COR-L47 (cell line): ENCODE measurements at regions not wholly inside any gene's neighbourhood (a gene's known extent, or its start where the extent isn't known, plus 50 kb on each side); places are given as distances from the start of the nearest gene placed in this dataset.
"Not testable (repeated sequence)": the region's sequence is repeated elsewhere in the genome, so short reads cannot be mapped to it uniquely, and the experiment has no call there.

Source experiments
- DNase-seq: peaks from one replicate; lab custom pipeline; 2025; lab: John Stamatoyannopoulos, UW

DNA sequence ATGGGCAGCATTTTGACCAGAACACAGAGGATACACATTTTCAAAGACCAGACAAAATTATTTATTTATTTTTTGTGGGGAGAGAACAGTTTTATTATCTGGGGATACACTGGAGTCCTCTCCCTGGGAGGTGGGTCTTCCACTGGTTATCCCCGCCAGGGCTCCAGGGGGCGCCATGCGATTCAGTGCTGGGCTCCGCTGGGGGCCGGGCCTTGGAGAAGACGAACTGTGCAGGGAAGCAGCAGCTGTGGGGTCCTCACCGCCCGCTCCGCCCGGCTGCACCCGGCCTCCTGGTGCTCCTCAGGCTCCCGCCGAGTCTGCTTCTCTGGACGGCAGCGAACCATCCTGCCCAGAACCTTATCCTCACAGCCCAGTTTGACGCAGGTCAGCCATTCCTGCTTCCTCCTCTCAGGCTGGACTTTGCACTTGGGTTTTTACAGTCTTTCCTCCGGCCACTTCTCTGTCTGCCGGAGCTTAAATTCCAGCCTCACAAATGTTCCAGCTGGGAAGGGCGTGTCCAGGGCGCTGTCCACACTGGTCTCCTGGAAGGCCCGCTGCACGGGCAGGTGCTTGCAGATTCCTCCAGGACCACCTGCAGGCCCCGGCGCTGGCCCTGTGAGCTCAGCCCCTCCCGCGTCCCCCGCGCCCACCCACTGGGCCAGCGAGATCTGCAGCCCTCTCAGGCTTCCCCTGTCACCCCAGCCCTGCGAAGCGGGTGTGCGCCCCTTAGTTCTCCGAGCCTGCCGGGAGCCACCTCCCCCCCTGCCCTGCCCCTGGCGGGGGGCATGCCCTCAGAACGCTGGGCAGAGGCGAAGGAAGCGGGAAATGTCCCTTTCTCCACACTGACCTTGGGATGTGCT lies 1830.0 kb upstream of the DEFB115 start:
- no peak for DNase-seq

DNA sequence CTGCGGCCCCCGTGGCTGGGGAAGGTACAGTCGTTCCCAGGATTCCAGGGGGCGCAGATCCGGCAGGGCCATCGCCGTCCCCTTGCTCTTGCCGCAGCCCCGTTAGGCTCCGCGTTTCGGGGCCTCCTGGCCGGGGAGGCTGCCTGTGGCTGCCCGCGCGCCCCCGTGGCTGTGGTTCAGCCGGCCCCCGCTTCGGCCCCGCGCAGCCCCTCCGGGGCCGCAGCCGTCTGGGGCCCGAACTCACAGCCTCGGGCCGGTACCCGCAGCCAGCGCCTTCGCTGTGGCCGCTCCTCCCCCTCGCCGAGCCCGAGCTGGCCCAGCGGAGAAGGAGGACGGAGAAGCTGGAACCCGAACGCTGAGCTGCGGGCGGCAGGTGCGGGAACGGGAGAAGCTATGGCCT lies 1826.9 kb upstream of the DEFB115 start:
- no peak for DNase-seq

DNA sequence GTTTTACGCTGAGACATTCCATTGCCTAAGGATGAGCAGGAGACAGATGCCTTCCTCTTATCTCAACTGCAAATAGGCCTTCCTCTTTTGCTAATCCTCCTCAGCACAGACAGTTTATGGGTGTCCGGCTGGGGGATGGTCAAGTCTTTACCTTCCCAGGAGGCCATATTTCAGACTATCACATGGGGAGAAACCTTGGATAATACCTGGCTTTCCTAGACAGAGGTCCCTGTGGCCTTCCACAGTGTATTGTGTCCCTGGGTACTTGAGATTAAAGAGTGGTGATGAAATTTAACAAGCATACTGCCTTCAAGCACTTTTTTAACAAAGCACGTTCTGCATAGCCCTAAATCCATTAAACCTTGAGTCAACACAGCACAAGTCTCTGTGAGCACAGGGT lies 1816.7 kb upstream of the DEFB115 start:
- DNase-seq: not testable (repeated sequence)

DNA sequence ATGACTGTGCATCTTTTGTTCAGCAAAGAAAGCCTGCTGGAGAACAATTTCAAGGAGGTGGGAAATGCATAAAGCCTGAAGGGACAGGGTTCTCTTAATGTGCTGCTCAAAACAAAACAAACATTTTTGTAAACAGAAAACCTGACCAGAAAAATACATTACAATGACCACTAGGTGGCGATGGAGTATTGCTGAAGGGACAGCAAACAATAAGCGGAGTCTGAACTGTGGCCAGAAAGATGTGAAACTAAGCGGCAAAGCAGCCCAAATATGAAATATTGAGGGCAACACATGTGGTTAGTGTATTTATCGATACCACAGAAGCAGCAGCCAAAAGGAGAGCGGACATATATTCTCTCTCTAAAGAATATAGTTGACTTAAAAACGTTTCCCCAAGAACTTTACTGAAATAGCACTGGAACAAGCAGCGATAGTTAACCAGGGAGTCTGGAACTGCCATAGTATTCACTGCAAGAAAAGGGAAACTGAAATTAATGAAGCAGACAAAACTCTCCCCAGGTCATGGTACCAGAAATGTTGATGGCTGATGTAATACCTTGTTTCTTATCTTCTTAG lies 1814.2 kb upstream of the DEFB115 start:
- not testable (repeated sequence) for DNase-seq

DNA sequence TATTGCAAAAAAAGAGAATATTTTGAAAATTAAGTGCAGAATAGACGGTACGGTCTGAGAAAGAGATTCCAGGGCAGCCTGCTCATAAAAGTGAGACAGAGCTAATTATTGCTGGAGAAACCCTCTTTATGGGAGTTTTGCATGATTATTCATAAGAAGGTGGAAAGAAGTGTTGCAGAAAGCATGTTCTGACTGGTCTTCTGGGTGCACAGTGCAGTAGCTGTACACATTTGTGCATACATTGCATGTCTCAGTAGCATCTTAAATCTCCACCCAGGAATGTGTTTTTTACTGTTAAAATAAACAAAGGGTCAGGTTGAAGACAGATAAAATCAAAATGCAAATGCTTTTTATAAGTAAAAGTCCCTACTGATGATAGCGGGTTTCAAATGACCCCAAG lies 1813.6 kb upstream of the DEFB115 start:
- no peak for DNase-seq

DNA sequence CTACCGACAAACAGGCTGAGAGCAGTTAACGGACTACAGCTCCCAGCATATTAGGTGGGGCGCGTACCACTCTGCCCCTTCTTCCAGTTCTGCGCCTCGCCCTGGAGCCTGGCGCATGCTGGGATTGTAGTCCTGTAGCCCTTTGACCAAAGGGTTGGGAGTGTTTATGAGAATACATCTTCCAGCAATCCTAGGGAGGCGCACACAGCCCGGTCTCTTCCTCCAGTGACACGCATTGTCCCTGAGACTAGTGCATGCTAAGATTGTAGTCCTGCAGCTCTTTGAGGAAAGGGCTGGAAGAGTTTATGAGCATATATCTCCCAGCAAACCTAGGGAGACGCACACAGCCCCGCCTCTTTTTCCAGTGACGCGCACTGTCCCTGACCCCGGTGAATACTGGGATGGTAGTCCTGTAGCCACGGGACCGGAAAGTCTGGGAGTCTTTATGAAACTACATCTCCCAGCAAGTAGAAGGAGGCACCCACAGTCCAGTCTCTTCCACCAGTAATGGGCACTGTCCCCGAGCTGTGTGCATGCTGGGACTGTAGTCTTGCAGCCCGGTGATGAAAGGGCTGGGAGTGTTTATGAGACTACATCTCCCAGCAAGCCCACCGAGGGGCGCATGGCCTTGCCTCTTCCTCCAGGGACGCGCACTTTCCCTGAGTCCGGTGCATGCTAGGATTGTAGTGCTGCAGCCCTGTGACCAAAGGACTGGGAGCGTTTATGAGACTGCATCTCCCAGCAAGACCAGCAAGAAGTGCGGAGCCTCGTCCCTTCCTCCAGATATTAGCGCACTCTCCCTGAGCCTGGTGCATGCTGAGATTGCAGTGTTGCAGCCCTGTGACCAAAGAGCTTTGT lies 1812.2 kb upstream of the DEFB115 start:
- DNase-seq: peak; percentile 50

DNA sequence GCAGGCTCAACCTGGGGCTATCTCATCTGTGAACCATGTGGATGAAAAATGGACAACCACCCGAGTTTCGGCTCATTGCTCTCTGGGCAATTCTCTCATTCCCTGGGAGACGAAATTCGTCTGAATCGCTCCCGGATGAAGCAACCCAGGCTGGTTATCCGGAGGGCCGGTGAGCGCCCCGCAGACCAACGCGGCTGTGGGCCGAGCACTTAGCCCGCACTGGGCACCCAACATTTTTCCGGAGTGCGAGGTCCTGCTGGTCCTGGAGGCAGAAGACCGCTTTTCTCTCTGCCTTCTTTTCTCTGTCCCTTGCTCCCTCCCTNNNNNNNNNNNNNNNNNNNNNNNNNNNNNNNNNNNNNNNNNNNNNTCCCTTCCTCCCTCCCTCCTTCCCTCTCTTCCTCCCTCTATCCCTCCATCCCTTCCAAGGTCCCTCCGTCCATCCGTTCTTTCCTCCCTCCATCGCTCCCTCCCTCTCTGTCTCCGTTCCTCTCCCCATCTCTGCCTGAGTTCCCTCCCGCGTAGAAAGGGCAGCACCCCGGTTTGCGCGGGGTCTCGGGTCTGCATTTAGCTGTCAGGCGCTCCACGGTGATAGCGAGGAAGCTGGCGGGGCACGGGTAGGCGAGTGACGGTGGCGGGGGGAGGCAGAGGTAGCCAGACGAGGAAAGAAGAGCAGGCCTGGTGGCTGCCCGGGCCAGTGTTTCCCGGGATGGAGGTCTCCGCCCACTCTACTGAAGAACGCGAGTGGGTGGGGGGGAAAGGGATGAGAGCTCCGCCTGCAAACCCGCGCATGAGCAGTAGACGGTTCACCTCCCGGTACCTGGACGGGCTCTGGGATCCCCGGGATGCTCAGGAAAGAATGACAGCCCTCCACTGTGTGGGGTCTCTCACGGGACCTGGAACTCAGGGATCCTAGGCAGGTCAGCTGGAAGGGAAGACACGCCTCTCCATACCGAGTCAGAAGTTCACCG lies 1809.7 kb upstream of the DEFB115 start:
- not testable (repeated sequence) for DNase-seq

DNA sequence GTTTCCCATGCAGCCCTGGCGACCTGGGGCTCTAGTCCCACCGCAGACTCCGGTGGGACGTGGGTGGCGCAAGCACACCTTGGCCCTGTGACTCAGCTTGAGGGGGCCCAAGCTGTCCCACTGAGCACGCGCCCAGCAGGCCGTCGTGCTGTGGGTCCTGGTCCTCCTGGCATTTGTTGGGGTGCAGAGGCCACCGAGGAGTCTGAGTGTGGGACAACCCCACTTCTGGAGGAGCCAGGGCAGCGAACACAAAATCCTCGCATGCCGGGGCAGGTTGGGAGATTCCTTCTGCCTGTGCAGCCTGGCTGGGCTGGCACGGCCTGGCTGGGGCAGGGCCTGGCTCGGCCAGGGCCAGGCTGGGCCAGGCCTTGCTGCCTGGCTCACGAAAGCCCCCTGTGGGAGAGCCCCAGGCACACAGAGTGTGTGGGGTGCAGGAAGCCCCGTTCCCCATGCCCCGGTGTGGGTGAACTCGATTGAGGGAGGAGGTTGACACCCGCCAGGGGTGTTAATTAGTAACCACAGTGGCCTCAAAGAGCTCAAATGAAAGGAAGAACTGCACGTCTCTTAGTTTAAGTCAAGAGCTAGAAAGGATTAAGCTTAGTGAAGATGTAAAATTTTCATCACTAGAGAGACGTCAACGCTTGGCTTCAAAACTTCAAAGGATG lies 1808.5 kb upstream of the DEFB115 start:
- DNase-seq: no peak

DNA sequence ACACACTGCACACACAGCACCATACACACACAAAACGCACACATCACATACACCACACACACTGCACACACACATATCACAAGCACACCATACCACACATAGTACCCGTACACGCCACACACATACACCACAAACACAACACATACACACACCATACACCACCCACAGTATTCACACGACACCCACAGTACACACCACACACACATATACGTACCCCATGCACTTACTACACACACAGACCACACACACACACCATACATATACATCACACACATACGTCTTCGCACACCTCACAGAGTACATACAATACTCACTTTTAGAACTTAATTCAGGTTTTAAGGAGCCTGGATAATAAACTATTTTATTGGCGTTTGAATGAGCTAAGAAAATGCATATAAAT lies 1805.3 kb upstream of the DEFB115 start:
- DNase-seq: no peak

DNA sequence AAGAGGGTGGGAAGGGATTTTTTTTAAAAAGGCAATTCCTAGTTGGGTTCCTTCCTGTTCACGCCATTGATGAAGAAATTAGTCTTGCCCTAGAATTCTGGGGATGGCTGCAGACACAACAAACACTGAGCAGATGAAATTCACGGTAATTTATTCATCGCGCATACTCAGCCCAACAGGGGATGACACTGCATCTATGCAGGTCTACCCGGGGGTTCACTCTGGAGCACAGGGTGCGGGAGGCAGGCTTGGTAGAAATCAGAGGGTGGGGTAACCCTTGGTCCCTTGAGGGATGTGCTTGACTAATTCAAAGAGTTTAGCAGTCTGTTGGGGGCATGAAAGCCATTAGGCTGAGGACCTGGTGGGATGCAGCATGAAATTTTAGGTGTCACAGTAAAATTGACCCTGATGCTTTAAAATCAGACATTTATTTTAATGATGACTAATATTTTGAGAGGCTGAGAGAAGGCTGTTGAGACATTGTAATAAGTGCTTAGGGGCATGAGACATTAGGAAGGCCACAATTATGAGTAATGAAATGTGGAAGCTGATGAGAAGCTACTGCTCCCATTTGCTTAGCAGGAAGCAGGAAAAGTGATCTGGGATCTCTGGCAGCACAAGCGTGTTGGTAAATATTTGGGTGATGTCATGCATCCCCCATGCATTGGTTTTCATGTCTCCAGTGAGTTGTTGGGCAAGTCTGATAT lies 1800.3 kb upstream of the DEFB115 start:
- not testable (repeated sequence) for DNase-seq

DNA sequence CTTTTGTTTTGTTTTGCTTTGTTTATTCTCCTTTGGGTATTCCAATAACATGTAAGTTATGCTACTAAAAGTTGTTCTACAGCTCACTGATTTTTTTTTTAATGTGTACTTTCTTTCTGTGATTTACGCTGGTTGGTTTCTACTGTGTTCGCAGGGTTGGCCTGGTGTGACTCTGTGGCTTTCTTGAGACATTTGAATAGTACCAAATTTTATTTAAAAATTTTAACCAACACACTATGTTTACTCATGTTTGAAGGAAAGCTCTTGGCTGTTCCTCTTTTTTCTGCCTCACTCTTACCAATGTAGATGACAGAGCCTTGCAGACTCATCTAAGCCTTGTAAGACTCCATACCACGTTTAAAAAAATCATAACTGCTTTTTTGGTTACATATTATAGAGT lies 1784.9 kb upstream of the DEFB115 start:
- no peak for DNase-seq

DNA sequence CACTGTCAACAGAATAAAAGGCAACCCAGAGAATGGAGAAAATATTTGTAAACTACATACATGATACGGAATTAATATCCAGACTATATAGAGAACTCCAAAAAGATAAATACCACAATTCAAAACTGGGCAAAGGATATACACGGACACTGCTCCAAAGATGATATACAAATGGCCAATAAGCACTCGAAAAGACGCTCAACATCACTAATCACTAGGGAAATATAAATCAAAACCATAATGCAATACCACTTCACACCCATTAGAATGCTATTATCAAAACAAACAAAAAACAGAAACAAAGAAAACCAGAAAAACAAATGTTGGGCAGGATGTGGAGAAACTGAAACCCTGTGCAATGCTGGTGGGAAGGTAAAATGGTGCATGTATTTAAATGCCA lies 1764.6 kb upstream of the DEFB115 start:
- not testable (repeated sequence) for DNase-seq

DNA sequence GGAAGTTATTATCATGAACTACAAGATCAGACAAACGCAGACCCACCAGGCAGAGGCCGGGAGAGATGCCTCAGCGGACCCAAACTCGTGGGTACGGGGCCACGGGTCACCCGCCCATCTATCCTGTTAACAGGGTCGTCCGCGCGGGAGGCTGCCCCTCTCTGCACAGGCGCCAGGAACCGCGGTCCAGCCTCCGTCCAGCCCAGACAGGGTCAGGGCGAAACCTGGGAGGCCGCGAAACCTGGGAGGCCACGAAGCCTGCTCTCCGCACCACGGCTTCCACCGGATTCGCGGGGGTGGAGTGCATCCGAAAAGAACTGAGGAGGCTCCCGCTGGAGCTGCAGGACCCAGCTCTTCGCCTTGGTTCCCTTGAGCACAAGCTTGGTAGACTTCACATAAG lies 1760.7 kb upstream of the DEFB115 start:
- DNase-seq: not testable (repeated sequence)

DNA sequence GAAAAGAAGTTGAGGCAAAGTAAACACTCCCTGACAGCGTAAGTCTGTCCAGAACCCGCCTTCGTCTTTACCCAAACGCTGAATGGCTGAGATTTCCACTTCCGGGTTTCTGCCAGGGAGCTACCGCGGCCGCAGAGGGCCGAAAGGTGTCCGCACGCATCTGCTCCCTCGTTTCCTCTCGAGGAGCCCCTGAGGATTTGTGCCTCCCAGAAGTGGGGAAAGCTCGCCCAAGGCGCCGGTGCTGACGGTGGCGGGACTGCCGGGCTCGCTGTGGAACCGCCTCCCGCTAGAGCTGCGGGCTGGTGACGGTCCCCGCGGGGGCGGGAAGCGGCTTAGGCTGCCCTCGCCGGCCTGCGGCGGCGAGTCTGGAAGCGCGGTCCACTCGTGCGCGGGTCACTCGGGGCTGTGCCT lies 1760.2 kb upstream of the DEFB115 start:
- DNase-seq: peak; percentile 57

DNA sequence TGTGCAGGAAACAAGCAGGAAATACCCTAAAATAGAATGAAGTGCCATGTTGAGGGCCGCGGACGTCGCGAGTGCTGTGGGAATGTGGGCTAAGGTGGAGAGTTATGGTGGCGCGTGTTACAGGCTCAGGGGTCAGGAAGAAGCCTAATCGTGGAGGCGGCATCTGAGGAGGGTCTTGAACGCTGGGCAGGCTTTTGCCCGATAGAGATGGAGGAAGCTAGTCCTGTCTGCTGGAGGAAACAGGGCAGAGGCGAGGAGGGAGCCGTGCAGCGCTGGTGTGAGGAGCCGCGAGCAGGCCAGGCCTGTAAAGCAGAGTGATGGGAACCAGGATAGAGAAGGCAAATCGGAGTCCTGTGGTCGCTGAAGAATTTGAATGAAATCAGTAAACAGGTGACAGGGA lies 1759.8 kb upstream of the DEFB115 start:
- DNase-seq: not testable (repeated sequence)

DNA sequence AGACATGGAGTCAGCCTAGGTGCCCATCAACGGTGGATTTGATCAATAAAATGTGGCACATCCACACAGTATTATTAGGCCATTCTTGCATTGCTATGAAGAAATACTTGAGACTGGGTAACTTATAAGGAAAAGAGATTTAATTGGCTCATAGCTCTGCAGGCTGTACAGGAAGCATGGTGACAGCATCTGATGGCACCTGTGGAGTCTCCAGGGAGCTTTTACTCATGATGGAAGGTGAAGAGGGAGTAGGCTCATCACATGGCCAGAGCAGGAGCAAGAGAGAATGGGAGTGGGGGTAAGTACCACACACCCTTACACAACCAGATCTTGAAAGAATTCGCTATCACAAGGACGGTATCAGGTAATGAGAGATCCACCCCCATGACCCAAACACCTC lies 1756.7 kb upstream of the DEFB115 start:
- not testable (repeated sequence) for DNase-seq

DNA sequence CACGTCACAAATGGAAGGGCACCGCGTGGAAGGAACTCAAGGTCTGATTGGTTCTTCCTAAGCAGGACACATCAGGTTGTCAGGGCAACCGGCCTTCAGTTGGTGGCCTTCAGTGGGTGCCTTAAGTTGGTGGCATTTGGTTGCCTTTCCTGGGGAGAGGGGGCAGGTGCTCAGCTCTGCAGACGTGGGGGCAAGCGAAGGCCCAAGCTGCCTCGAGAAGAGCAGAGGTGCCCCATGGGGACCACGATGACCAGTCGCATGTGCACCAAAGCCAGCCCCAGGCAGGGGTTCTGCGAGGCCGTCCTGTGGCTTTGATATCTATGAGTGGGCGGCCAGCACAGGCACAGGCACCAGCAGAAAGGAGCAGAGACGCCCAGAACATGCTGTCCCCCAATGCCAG lies 1742.8 kb upstream of the DEFB115 start:
- not testable (repeated sequence) for DNase-seq

DNA sequence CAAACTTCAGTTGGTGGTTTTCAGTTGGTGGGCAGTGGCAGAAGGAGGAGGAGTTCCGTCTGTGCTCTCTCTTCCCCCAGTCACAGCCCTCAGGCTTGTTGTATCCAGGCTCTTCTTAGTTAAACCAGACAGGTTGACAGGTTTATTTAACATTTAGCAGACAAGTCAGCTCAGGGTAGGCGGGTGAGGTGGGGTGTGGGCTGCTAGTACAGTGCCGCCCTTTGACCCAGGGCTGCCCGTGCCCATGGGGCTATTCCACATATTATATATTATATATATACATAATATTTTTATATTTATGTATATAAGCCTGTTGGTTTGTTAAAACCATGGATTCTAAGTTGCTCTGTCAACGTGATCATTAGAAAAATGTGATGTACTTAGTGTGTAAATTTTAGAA lies 1740.6 kb upstream of the DEFB115 start:
- DNase-seq: not testable (repeated sequence)

DNA sequence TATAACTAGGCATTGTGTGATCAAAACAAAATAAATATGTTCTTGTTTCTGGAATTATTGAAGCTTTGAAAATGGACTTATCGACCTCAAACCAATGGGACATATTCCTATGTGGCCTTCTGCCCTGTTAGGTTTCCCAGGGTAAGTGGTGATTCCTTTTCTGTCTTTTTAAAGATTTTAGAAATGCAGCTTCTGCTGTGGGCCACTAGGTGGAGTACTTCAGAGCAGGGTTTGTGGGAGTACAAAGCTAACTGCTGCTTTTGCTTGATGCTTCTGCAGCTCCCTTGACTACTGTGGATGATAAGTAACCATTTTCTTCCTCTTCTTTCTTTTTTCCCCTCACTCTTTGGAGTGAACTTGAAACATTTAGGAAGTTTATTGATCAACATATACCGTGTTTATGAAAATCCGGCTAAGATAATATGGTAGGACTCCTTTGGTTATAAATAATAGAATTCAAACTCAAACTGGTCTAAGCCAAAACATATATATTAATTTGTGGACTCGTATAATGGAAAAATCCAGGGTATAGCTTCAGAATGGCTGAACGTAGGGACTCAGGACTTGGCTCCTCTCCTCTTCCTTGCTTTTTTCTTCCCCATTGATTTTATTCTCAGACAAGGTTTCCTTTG lies 1737.7 kb upstream of the DEFB115 start:
- not testable (repeated sequence) for DNase-seq
